GM19438 (cell line): ENCODE measurements at regions not wholly inside any gene's neighbourhood (a gene's known extent, or its start where the extent isn't known, plus 50 kb on each side); places are given as distances from the start of the nearest gene placed in this dataset.

ENCODE experiments used
- ATAC-seq: cut with Tn5 transposase; IDR thresholded peaks from one replicate; pipeline ENCODE4 v1.9.1; 2021; ENCODE audit warnings: low read depth; ENCODE audit not compliant: unreplicated experiment

- ATAC-seq: no peak
Observed at GRCh38 chr4:32061916-32062315, 1341.7 kb downstream of the PCDH7 start.

- no peak for ATAC-seq
Observed at GRCh38 chr4:32073542-32073941, 1353.4 kb downstream of the PCDH7 start.

- no peak for ATAC-seq
Observed at GRCh38 chr4:32087211-32087610, 1367.0 kb downstream of the PCDH7 start.

- no peak for ATAC-seq
Observed at GRCh38 chr4:32094987-32095386, 1374.8 kb downstream of the PCDH7 start.

- ATAC-seq: no peak
Observed at GRCh38 chr4:32102896-32103295, 1382.7 kb downstream of the PCDH7 start.

- no peak for ATAC-seq
Observed at GRCh38 chr4:32106767-32107166, 1386.6 kb downstream of the PCDH7 start.

- ATAC-seq: no peak
Observed at GRCh38 chr4:32112891-32113290, 1392.7 kb downstream of the PCDH7 start.

GRCh38 chr4:32117693-32118092, 1397.5 kb downstream of the PCDH7 start:
- ATAC-seq: no peak

- no peak for ATAC-seq
Observed at GRCh38 chr4:32119907-32120306, 1399.7 kb downstream of the PCDH7 start.

- ATAC-seq: no peak
Observed at GRCh38 chr4:32128549-32128948, 1408.4 kb downstream of the PCDH7 start.

GRCh38 chr4:32129967-32130366, 1409.8 kb downstream of the PCDH7 start:
- ATAC-seq: no peak

- no peak for ATAC-seq
Observed at GRCh38 chr4:32133141-32133540, 1413.0 kb downstream of the PCDH7 start.

- ATAC-seq: no peak
Observed at GRCh38 chr4:32133734-32134133, 1413.6 kb downstream of the PCDH7 start.

- ATAC-seq: no peak
Observed at GRCh38 chr4:32135642-32136041, 1415.5 kb downstream of the PCDH7 start.

- ATAC-seq: no peak
Observed at GRCh38 chr4:32136081-32136787, 1416.1 kb downstream of the PCDH7 start.

- ATAC-seq: no peak
Observed at GRCh38 chr4:32140636-32141035, 1420.5 kb downstream of the PCDH7 start.

- no peak for ATAC-seq
Observed at GRCh38 chr4:32142075-32142474, 1421.9 kb downstream of the PCDH7 start.

GRCh38 chr4:32145987-32146386, 1425.8 kb downstream of the PCDH7 start:
- ATAC-seq: no peak

GRCh38 chr4:32147446-32148085, 1427.4 kb downstream of the PCDH7 start:
- ATAC-seq: no peak

- ATAC-seq: no peak
Observed at GRCh38 chr4:32148111-32148666, 1428.0 kb downstream of the PCDH7 start.

- no peak for ATAC-seq
Observed at GRCh38 chr4:32158961-32159360, 1438.8 kb downstream of the PCDH7 start.

- no peak for ATAC-seq
Observed at GRCh38 chr4:32161392-32161791, 1441.2 kb downstream of the PCDH7 start.
